ENCODE measurements at regions not wholly inside any gene's neighbourhood (a gene's known extent, or its start where the extent isn't known, plus 50 kb on each side); places are given as distances from the start of the nearest gene placed in this dataset.
"Not testable (repeated sequence)": the region's sequence is repeated elsewhere in the genome, so short reads cannot be mapped to it uniquely, and the experiment has no call there.

- no peaks in the 10 kb centered on the region for H3K9me3 ChIP-seq
- H4K20me1 ChIP-seq: no peaks in the 10 kb centered on the region
- H3K27ac ChIP-seq: no peak overlapping the region
- no peak overlapping the region for H3K4me3 ChIP-seq
- TF ChIP-seq Cebpa-rat (IDR thresholded peaks at IDR 0.05): no peak
- no peak overlapping the region for H3K9ac ChIP-seq
- no peaks in the 10 kb centered on the region for H3K4me1 ChIP-seq
- no peaks in the 10 kb centered on the region for H3K36me3 ChIP-seq
- H3K4me2 ChIP-seq: no peak overlapping the region
- no peaks in the 10 kb centered on the region for H3K27me3 ChIP-seq
Measured at GRCh38 chr7:52365349-52365748, 670.1 kb upstream of the POM121L12 start.

- H3K9ac ChIP-seq: no peak overlapping the region
- H3K27ac ChIP-seq: no peak overlapping the region
- H3K36me3 ChIP-seq: no peaks in the 10 kb centered on the region
- no peak overlapping the region for H3K4me3 ChIP-seq
- no peaks in the 10 kb centered on the region for H4K20me1 ChIP-seq
- TF ChIP-seq Cebpa-rat (IDR thresholded peaks at IDR 0.05): no peak
- no peaks in the 10 kb centered on the region for H3K27me3 ChIP-seq
- H3K4me2 ChIP-seq: no peak overlapping the region
- no peaks in the 10 kb centered on the region for H3K9me3 ChIP-seq
- H3K4me1 ChIP-seq: no peaks in the 10 kb centered on the region
Measured at GRCh38 chr7:52362521-52362920, 672.9 kb upstream of the POM121L12 start.

GRCh38 chr7:52360541-52360940 is 674.9 kb upstream of the POM121L12 start:
- no peak overlapping the region for H3K4me3 ChIP-seq
- H3K27me3 ChIP-seq: no peaks in the 10 kb centered on the region
- H4K20me1 ChIP-seq: no peaks in the 10 kb centered on the region
- no peak overlapping the region for H3K4me2 ChIP-seq
- no peaks in the 10 kb centered on the region for H3K4me1 ChIP-seq
- no peak overlapping the region for H3K27ac ChIP-seq
- no peaks in the 10 kb centered on the region for H3K9me3 ChIP-seq
- H3K9ac ChIP-seq: no peak overlapping the region
- H3K36me3 ChIP-seq: no peaks in the 10 kb centered on the region
- no peak for TF ChIP-seq Cebpa-rat (IDR thresholded peaks at IDR 0.05)

GRCh38 chr7:52355053-52355452 is 680.4 kb upstream of the POM121L12 start:
- TF ChIP-seq Cebpa-rat (IDR thresholded peaks at IDR 0.05): no peak
- Histone ChIP-seq H3K4me2 (no peak overlapping the region; the same call in 1 of the 2 replicates), H4K20me1 (no peaks in the 10 kb centered on the region), H3K4me1 (peaks cover 11% of the 10 kb centered on the region), H3K27ac (no peak overlapping the region), H3K36me3 (no peaks in the 10 kb centered on the region), H3K9ac (no peak overlapping the region), H3K27me3 (no peaks in the 10 kb centered on the region), H3K4me3 (no peak overlapping the region), H3K9me3 (no peaks in the 10 kb centered on the region)

GRCh38 chr7:52352013-52352981 is 683.1 kb upstream of the POM121L12 start:
- H3K9ac ChIP-seq: no peak overlapping the region
- H3K27ac ChIP-seq: no peak overlapping the region
- H3K27me3 ChIP-seq: no peaks in the 10 kb centered on the region
- H4K20me1 ChIP-seq: no peaks in the 10 kb centered on the region
- peaks cover 11% of the 10 kb centered on the region for H3K4me1 ChIP-seq
- no peaks in the 10 kb centered on the region for H3K36me3 ChIP-seq
- no peak for TF ChIP-seq Cebpa-rat (IDR thresholded peaks at IDR 0.05)
- no peak overlapping the region for H3K4me2 ChIP-seq
- H3K9me3 ChIP-seq: no peaks in the 10 kb centered on the region
- no peak overlapping the region for H3K4me3 ChIP-seq

GRCh38 chr7:52344015-52344414 is 691.4 kb upstream of the POM121L12 start:
- Histone ChIP-seq H3K4me2 (no peak overlapping the region), H3K9me3 (no peaks in the 10 kb centered on the region), H4K20me1 (no peaks in the 10 kb centered on the region), H3K9ac (no peak overlapping the region), H3K27ac (no peak overlapping the region), H3K4me3 (no peak overlapping the region), H3K36me3 (no peaks in the 10 kb centered on the region), H3K27me3 (no peaks in the 10 kb centered on the region; the same call in 1 of the 2 replicates), H3K4me1 (no peaks in the 10 kb centered on the region)
- no peak for TF ChIP-seq Cebpa-rat (IDR thresholded peaks at IDR 0.05)

GRCh38 chr7:52340067-52340466 is 695.4 kb upstream of the POM121L12 start:
- Histone ChIP-seq H3K27ac (no peak overlapping the region), H3K9me3 (no peaks in the 10 kb centered on the region), H3K36me3 (no peaks in the 10 kb centered on the region), H3K4me2 (no peak overlapping the region), H3K9ac (no peak overlapping the region), H3K4me1 (no peaks in the 10 kb centered on the region), H3K27me3 (no peaks in the 10 kb centered on the region; the same call in 1 of the 2 replicates), H3K4me3 (no peak overlapping the region), H4K20me1 (no peaks in the 10 kb centered on the region)
- TF ChIP-seq Cebpa-rat (IDR thresholded peaks at IDR 0.05): no peak

GRCh38 chr7:52328328-52328727 is 707.1 kb upstream of the POM121L12 start:
- H3K9me3 ChIP-seq, H3K4me2 ChIP-seq, H4K20me1 ChIP-seq: not testable (repeated sequence)

GRCh38 chr7:52325237-52325636 is 710.2 kb upstream of the POM121L12 start:
- TF ChIP-seq Cebpa-rat (IDR thresholded peaks at IDR 0.05): no peak
- H3K36me3 ChIP-seq: no peaks in the 10 kb centered on the region
- no peaks in the 10 kb centered on the region for H3K27me3 ChIP-seq
- no peaks in the 10 kb centered on the region for H4K20me1 ChIP-seq
- no peak overlapping the region for H3K9ac ChIP-seq
- peaks cover 4% of the 10 kb centered on the region; the same call in 1 of the 2 replicates for H3K9me3 ChIP-seq
- no peaks in the 10 kb centered on the region for H3K4me1 ChIP-seq
- H3K27ac ChIP-seq: no peak overlapping the region
- H3K4me3 ChIP-seq: no peak overlapping the region
- H3K4me2 ChIP-seq: no peak overlapping the region

More at GRCh38 chr7:52328328-52328727, 707.1 kb upstream of the POM121L12 start:
- not testable (repeated sequence) for H3K27ac ChIP-seq, H3K27me3 ChIP-seq, H3K4me3 ChIP-seq, H3K4me1 ChIP-seq, H3K9ac ChIP-seq, H3K36me3 ChIP-seq

GRCh38 chr7:52323202-52323746 is 712.2 kb upstream of the POM121L12 start:
- Histone ChIP-seq H3K4me1 (no peaks in the 10 kb centered on the region), H3K9me3 (peaks cover 4% of the 10 kb centered on the region; the same call in 1 of the 2 replicates), H3K36me3 (no peaks in the 10 kb centered on the region), H3K4me3 (no peak overlapping the region), H3K27me3 (no peaks in the 10 kb centered on the region), H3K4me2 (no peak overlapping the region), H3K27ac (no peak overlapping the region), H3K9ac (no peak overlapping the region), H4K20me1 (no peaks in the 10 kb centered on the region)
- TF ChIP-seq Cebpa-rat (IDR thresholded peaks at IDR 0.05): no peak
